Endothelial cell of umbilical vein (primary cell): ENCODE measurements at regions not wholly inside any gene's neighbourhood (a gene's known extent, or its start where the extent isn't known, plus 50 kb on each side); places are given as distances from the start of the nearest gene placed in this dataset.

Source experiments
- BruUV-seq: library from RNA; stranded (reverse); fragments of 400-500 nt; replicated peaks from 2 replicates; lab custom pipeline; 2021; lab: Mats Ljungman, UMichigan
- CTCF ChIA-PET: fragments of 300-600, 350-600 bp; sonication (Branson Sonifier 250); formaldehyde crosslinking; loops from one replicate; lab custom pipeline; 2021; ENCODE audit warnings: antibody characterized with exemption, inconsistent platforms; lab: Charles Lee
- POLR2A ChIA-PET: fragments of 300-600, 350-600 bp; sonication (Branson Sonifier 250); formaldehyde crosslinking; loops from one replicate; lab custom pipeline; 2021; ENCODE audit warnings: antibody characterized with exemption, inconsistent platforms; lab: Charles Lee
- DNase-seq: peaks from one replicate; pipeline ENCODE4 v3.0.0-alpha.2; 2011; ENCODE audit warnings: low read depth, low spot score
- FAIRE-seq: peaks from 2 replicates; lab custom pipeline; 2011; peaks lifted over from hg19 to GRCh38; lab: Jason Lieb, UNC
- H2AFZ ChIP-seq: 2 replicates; pipeline ENCODE4 v1.6.0; 2012; ENCODE audit warnings: low read depth, low read length, control low read depth, inconsistent platforms
- H3K27ac ChIP-seq: 2 replicates; pipeline ENCODE4 v1.5.1; 2011; ENCODE audit warnings: low read depth, mild to moderate bottlenecking, control low read depth, low read length, moderate library complexity; ENCODE audit not compliant: insufficient read depth
- H3K27me3 ChIP-seq, 2 experiments: 2 replicates each; pipeline versions ENCODE4 v1.6.0 to v1.6.1; 2011; ENCODE audit warnings: low read length in 2 of 2, mixed read lengths in 1 of 2; ENCODE audit not compliant: control insufficient read depth in 2 of 2, insufficient read depth in 2 of 2
- H3K36me3 ChIP-seq, 2 experiments: 2 replicates in 1 of 2; 3 replicates in 1 of 2; pipeline ENCODE4 v1.5.1; 2011; ENCODE audit warnings: low read length in 2 of 2, mild to moderate bottlenecking in 1 of 2, moderate library complexity in 1 of 2; ENCODE audit not compliant: control insufficient read depth in 2 of 2, insufficient read depth in 2 of 2; ENCODE audit errors: extremely low read depth in 1 of 2
- H3K4me1 ChIP-seq: 3 replicates; pipeline ENCODE4 v1.5.1; 2011; ENCODE audit warnings: mild to moderate bottlenecking, low read length; ENCODE audit not compliant: control insufficient read depth, insufficient read depth; ENCODE audit errors: extremely low read depth
- H3K4me2 ChIP-seq: 2 replicates; pipeline ENCODE4 v1.6.1; 2011; ENCODE audit warnings: low read length, control low read depth, mixed read lengths; ENCODE audit not compliant: insufficient read depth
- H3K4me3 ChIP-seq, 3 experiments: fragments of 200-600 bp in 1 of 3; sonication (generic), shearing (Covaris generic) in 1 of 3; replicated peaks in 1 of 3; 2 replicates each; pipeline ENCODE4 v1.5.1; 2011 to 2016; ENCODE audit warnings: control low read depth in 3 of 3, low read length in 3 of 3, mild to moderate bottlenecking in 2 of 3, inconsistent platforms in 1 of 3, low read depth in 1 of 3, moderate library complexity in 1 of 3; ENCODE audit not compliant: insufficient read depth in 1 of 3
- H3K79me2 ChIP-seq: 2 replicates; pipeline ENCODE4 v1.6.0; 2012; ENCODE audit warnings: low read length, inconsistent platforms; ENCODE audit not compliant: control insufficient read depth, insufficient read depth
- H3K9ac ChIP-seq: replicated peaks from 2 replicates; pipeline ENCODE3; 2011; ENCODE audit warnings: low read length, control low read depth; ENCODE audit not compliant: insufficient read depth; ENCODE audit errors: extremely low read depth
- H3K9me1 ChIP-seq: replicated peaks from 3 replicates; pipeline ENCODE4 v1.6.0; 2011; ENCODE audit warnings: mild to moderate bottlenecking, low read length; ENCODE audit not compliant: control insufficient read depth, insufficient read depth; ENCODE audit errors: extremely low read depth
- H3K9me3 ChIP-seq: replicated peaks from 2 replicates; pipeline ENCODE4 v1.5.1; 2012; ENCODE audit warnings: low read length, inconsistent platforms; ENCODE audit not compliant: control insufficient read depth, insufficient read depth
- H4K20me1 ChIP-seq: replicated peaks from 2 replicates; pipeline ENCODE3; 2011; ENCODE audit warnings: mild to moderate bottlenecking, low read length; ENCODE audit not compliant: control insufficient read depth, insufficient read depth; ENCODE audit errors: extremely low read depth
- CTCF ChIP-seq, 2 donors: IDR thresholded peaks; 1 replicate in 1 of 2; 2 replicates in 1 of 2; pipeline ENCODE4 v1.5.1; 2011; ENCODE audit warnings: low read length in 2 of 2, mild to moderate bottlenecking in 2 of 2, moderate library complexity in 2 of 2, control low read depth in 1 of 2, inconsistent platforms in 1 of 2, low read depth in 1 of 2; ENCODE audit not compliant: insufficient read depth in 1 of 2; ENCODE audit errors: extremely low read depth in 1 of 2
- EZH2 ChIP-seq: IDR thresholded peaks from 2 replicates; pipeline ENCODE4 v1.6.1; 2012; ENCODE audit warnings: borderline replicate concordance, low read depth, mild to moderate bottlenecking, moderate library complexity, low read length, inconsistent platforms; ENCODE audit not compliant: severe bottlenecking
- FOS ChIP-seq: IDR thresholded peaks from 2 replicates; pipeline ENCODE4 v1.6.1; 2011; ENCODE audit warnings: mild to moderate bottlenecking, low read length, moderate library complexity, borderline replicate concordance; ENCODE audit not compliant: insufficient read depth
- GATA2 ChIP-seq: IDR thresholded peaks from 2 replicates; pipeline ENCODE4 v1.7.0; 2011; ENCODE audit warnings: low read depth, mild to moderate bottlenecking, moderate library complexity, mixed read lengths, low read length; ENCODE audit not compliant: insufficient read length, insufficient read depth
- JUN ChIP-seq: IDR thresholded peaks from 2 replicates; pipeline ENCODE4 v1.6.1; 2011; ENCODE audit warnings: borderline replicate concordance, low read depth; ENCODE audit not compliant: insufficient read length, insufficient read depth
- MAX ChIP-seq: IDR thresholded peaks from 2 replicates; pipeline ENCODE4 v1.6.1; 2011; ENCODE audit not compliant: insufficient read depth, insufficient read length
- MYC ChIP-seq: IDR thresholded peaks from one replicate; pipeline ENCODE4 v1.6.1; 2011; ENCODE audit warnings: mild to moderate bottlenecking, low read depth, low read length
- POLR2A ChIP-seq: IDR thresholded peaks from 2 replicates; pipeline ENCODE4 v1.6.1; 2012; ENCODE audit warnings: low read depth, mild to moderate bottlenecking, control low read depth, low read length
- POLR2AphosphoS5 ChIP-seq: IDR thresholded peaks from 2 replicates; pipeline ENCODE4 v1.6.1; 2012; ENCODE audit warnings: low read depth, mild to moderate bottlenecking, control low read depth, low read length, moderate library complexity; ENCODE audit not compliant: insufficient read depth
- dilution Hi-C: fragments of 300-500 bp; cut with MboI; formaldehyde crosslinking; loops from one replicate; pipeline ENCODE4 v1.15.0; 2019; ENCODE audit warnings: low sequenced_read_pairs; ENCODE audit not compliant: extremely low pct_ligation_motif_present
- intact Hi-C: fragments of 100-400 bp; cut with micrococcal nuclease; formaldehyde crosslinking; loops from one replicate; pipeline ENCODE4 v1.10.0; 2022

GRCh38 chr12:54795644-54796043 lies 58.7 kb upstream of the MUCL1 start:
- FAIRE-seq = no peak
- H3K27me3 ChIP-seq = no peaks in the 10 kb centered on the region
- dilution Hi-C loops (no loop called here), intact Hi-C loops (no loop called here)
- no peaks in the 10 kb centered on the region for H3K79me2 ChIP-seq
- H3K9me1 ChIP-seq = no peaks in the 10 kb centered on the region
- no peak overlapping the region for H3K9ac ChIP-seq
- ChIA-PET POLR2A (no interaction called here), CTCF (no interaction called here)
- BruUV-seq = no TSS peak
- no peaks in the 10 kb centered on the region for H3K36me3 ChIP-seq
- H2AFZ ChIP-seq = no peak overlapping the region
- H3K9me3 ChIP-seq = no peaks in the 10 kb centered on the region
- no peak overlapping the region for H3K4me3 ChIP-seq
- no peak for DNase-seq
- TF ChIP-seq POLR2AphosphoS5 (no peak), MYC (no peak), EZH2 (no peak), FOS (no peak), CTCF (IDR thresholded peaks at IDR 0.05; ENCODE audit: extremely low read depth in 1 of 2, insufficient read depth in 1 of 2, low read depth in 1 of 2, low read length in 2 of 2) (no peak), GATA2 (no peak), JUN (no peak), MAX (no peak), POLR2A (no peak)
- no peaks in the 10 kb centered on the region for H4K20me1 ChIP-seq
- no peak overlapping the region for H3K4me2 ChIP-seq
- no peaks in the 10 kb centered on the region for H3K4me1 ChIP-seq
- no peak overlapping the region for H3K27ac ChIP-seq
